Activated T-cell treated with anti-CD3 and anti-CD28 coated beads, Interleukin-2, amount 50 U/mL, for 24 hours (primary cell): ENCODE measurements at regions not wholly inside any gene's neighbourhood (a gene's known extent, or its start where the extent isn't known, plus 50 kb on each side); places are given as distances from the start of the nearest gene placed in this dataset.

ENCODE experiments used
- DNase-seq: peaks from one replicate; pipeline ENCODE4 v3.0.0-alpha.2; 2020
- H3K27ac Mint-ChIP-seq: 2 replicates; pipeline ENCODE4 v1.8.0; 2020; ENCODE audit warnings: mild to moderate bottlenecking, mixed read lengths
- H3K27me3 Mint-ChIP-seq: 2 replicates; pipeline ENCODE4 v1.8.0; 2020; ENCODE audit warnings: mixed read lengths
- H3K36me3 Mint-ChIP-seq: 2 replicates; pipeline ENCODE4 v1.8.0; 2020; ENCODE audit warnings: low read depth, mixed read lengths
- H3K4me1 Mint-ChIP-seq: 2 replicates; pipeline ENCODE4 v1.8.0; 2020; ENCODE audit warnings: low read depth, mixed read lengths
- H3K4me3 Mint-ChIP-seq: 2 replicates; pipeline ENCODE4 v1.8.0; 2020; ENCODE audit warnings: mild to moderate bottlenecking, moderate library complexity, mixed read lengths
- H3K9me3 Mint-ChIP-seq: 2 replicates; pipeline ENCODE4 v1.8.0; 2020; ENCODE audit warnings: mixed read lengths

- no peaks in the 10 kb centered on the region for H3K36me3 Mint-ChIP-seq
- DNase-seq = no peak
- H3K27me3 Mint-ChIP-seq = peaks cover 85% of the 10 kb centered on the region
- H3K4me3 Mint-ChIP-seq = no peak overlapping the region
- H3K4me1 Mint-ChIP-seq = peaks cover 13% of the 10 kb centered on the region
- H3K9me3 Mint-ChIP-seq = no peaks in the 10 kb centered on the region
- H3K27ac Mint-ChIP-seq = no peak overlapping the region
Observed at GRCh38 chr5:73314395-73315257, 134.0 kb downstream of the FOXD1 start.

GRCh38 chr5:73312872-73313510, 135.6 kb downstream of the FOXD1 start:
- H3K36me3 Mint-ChIP-seq = no peaks in the 10 kb centered on the region
- H3K27me3 Mint-ChIP-seq = peaks cover 88% of the 10 kb centered on the region
- H3K4me3 Mint-ChIP-seq = no peak overlapping the region
- no peaks in the 10 kb centered on the region for H3K9me3 Mint-ChIP-seq
- peaks cover 13% of the 10 kb centered on the region for H3K4me1 Mint-ChIP-seq
- DNase-seq = no peak
- no peak overlapping the region for H3K27ac Mint-ChIP-seq

GRCh38 chr5:73312146-73312871, 136.3 kb downstream of the FOXD1 start:
- peaks cover 13% of the 10 kb centered on the region for H3K4me1 Mint-ChIP-seq
- H3K27ac Mint-ChIP-seq = no peak overlapping the region
- no peak overlapping the region for H3K4me3 Mint-ChIP-seq
- no peaks in the 10 kb centered on the region for H3K9me3 Mint-ChIP-seq
- DNase-seq = no peak
- H3K36me3 Mint-ChIP-seq = no peaks in the 10 kb centered on the region
- peaks cover 90% of the 10 kb centered on the region for H3K27me3 Mint-ChIP-seq

- H3K4me3 Mint-ChIP-seq = no peak overlapping the region
Observed at GRCh38 chr5:73311291-73312110, 137.1 kb downstream of the FOXD1 start.

DNA sequence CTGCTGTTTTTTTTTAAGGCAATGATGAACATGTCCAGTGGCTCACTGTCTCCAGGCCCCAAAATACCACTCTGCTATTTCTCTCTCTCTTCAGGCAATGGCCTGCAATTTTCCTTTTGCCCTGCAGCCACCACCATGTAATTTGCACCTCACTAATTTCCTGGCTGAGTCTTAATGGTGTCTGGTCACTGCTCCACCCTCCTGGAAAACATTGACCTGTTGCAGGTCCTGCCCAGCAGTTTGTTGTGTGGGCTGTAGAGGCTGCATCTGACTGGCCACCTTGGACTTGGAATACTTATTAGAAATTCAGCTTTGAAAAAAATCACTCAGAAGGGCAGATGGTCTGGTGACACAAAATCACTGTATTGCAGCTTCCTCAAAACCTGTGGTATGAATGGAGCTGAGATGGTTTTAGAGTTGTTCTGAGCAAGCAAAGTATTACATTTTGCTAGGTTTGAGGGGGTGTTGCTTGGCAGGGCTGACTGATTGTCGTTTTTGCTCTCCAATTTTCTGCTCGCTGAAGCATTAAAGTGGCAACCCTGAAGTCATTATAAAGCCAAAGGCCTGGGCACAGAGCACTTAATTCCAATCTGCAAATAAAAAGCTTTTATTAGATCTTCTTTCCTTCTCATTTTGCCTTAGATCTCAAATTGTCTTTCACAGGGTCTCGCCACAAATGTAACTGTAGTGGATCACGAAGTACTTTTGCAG, 134.8 kb downstream of the TMEM174 start:
- no peak overlapping the region for H3K27ac Mint-ChIP-seq
- no peak overlapping the region for H3K4me3 Mint-ChIP-seq
- peaks cover 92% of the 10 kb centered on the region for H3K27me3 Mint-ChIP-seq

More at GRCh38 chr5:73311291-73312110, 137.1 kb downstream of the FOXD1 start:
- Mint-ChIP-seq H3K27ac (no peak overlapping the region), H3K27me3 (peaks cover 90% of the 10 kb centered on the region), H3K36me3 (no peaks in the 10 kb centered on the region), H3K4me1 (peaks cover 13% of the 10 kb centered on the region), H3K9me3 (no peaks in the 10 kb centered on the region)
- no peak for DNase-seq

GRCh38 chr5:73306741-73307275, 133.8 kb downstream of the TMEM174 start:
- Mint-ChIP-seq H3K4me3 (no peak overlapping the region), H3K36me3 (no peaks in the 10 kb centered on the region), H3K4me1 (peaks cover 13% of the 10 kb centered on the region), H3K27ac (no peak overlapping the region), H3K9me3 (no peaks in the 10 kb centered on the region), H3K27me3 (peaks cover 91% of the 10 kb centered on the region)
- DNase-seq = no peak

More for the DNA sequence above, 134.8 kb downstream of the TMEM174 start:
- no peak for DNase-seq
- Mint-ChIP-seq H3K36me3 (no peaks in the 10 kb centered on the region), H3K4me1 (peaks cover 15% of the 10 kb centered on the region), H3K9me3 (no peaks in the 10 kb centered on the region)

- no peak overlapping the region for H3K4me3 Mint-ChIP-seq
- peaks cover 9% of the 10 kb centered on the region for H3K4me1 Mint-ChIP-seq
- H3K27me3 Mint-ChIP-seq = peaks cover 91% of the 10 kb centered on the region
- DNase-seq = no peak
- no peaks in the 10 kb centered on the region for H3K9me3 Mint-ChIP-seq
- no peak overlapping the region for H3K27ac Mint-ChIP-seq
- H3K36me3 Mint-ChIP-seq = no peaks in the 10 kb centered on the region
Observed at GRCh38 chr5:73306078-73306719, 133.2 kb downstream of the TMEM174 start.

DNA sequence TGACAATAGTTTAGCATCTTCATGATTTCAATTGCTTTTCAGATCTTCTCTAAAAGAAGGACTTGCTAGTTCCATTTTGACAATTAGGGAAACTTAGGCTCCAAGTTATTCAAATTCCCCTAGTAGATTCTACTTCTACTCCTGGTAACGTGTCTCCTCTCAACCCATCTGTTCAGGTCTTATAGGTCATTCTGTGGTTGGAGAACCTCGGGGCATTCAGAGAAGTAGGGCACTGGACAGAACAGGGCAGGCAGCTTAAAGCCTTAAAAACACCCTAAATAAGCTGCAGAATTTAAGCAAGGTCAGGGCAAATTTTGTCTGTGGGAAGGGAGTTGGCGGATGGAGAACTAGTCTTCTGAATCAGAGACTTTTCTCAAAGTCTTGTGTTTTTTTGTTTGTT, 132.4 kb downstream of the TMEM174 start:
- peaks cover 95% of the 10 kb centered on the region for H3K27me3 Mint-ChIP-seq
- no peaks in the 10 kb centered on the region for H3K36me3 Mint-ChIP-seq

DNA sequence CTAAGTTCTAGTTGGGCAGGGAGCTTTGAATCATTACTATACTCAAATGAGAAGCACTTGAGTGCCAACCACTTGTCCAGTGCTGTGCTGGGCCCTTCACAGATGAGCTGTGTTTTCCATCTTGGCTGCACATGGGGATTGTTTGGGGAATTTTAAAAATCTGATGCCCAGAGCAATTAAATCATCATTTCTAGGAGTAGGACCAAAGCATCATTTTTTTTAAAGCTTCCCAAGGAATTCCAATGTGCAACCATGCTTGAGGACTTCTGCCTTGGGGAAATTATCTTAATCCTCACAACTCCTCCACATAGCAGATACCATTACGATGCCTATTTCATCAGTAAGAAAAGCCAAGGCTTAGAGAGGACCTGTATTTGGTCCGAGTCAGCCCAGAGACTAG, 131.4 kb downstream of the TMEM174 start:
- Mint-ChIP-seq H3K27ac (no peak overlapping the region), H3K27me3 (peaks cover 95% of the 10 kb centered on the region), H3K9me3 (no peaks in the 10 kb centered on the region), H3K4me1 (peaks cover 19% of the 10 kb centered on the region), H3K36me3 (no peaks in the 10 kb centered on the region), H3K4me3 (no peak overlapping the region)
- DNase-seq = no peak

More for the DNA sequence above, 132.4 kb downstream of the TMEM174 start:
- H3K9me3 Mint-ChIP-seq = no peaks in the 10 kb centered on the region
- H3K4me1 Mint-ChIP-seq = peaks cover 12% of the 10 kb centered on the region
- H3K27ac Mint-ChIP-seq = no peak overlapping the region
- no peak overlapping the region for H3K4me3 Mint-ChIP-seq
- no peak for DNase-seq

DNA sequence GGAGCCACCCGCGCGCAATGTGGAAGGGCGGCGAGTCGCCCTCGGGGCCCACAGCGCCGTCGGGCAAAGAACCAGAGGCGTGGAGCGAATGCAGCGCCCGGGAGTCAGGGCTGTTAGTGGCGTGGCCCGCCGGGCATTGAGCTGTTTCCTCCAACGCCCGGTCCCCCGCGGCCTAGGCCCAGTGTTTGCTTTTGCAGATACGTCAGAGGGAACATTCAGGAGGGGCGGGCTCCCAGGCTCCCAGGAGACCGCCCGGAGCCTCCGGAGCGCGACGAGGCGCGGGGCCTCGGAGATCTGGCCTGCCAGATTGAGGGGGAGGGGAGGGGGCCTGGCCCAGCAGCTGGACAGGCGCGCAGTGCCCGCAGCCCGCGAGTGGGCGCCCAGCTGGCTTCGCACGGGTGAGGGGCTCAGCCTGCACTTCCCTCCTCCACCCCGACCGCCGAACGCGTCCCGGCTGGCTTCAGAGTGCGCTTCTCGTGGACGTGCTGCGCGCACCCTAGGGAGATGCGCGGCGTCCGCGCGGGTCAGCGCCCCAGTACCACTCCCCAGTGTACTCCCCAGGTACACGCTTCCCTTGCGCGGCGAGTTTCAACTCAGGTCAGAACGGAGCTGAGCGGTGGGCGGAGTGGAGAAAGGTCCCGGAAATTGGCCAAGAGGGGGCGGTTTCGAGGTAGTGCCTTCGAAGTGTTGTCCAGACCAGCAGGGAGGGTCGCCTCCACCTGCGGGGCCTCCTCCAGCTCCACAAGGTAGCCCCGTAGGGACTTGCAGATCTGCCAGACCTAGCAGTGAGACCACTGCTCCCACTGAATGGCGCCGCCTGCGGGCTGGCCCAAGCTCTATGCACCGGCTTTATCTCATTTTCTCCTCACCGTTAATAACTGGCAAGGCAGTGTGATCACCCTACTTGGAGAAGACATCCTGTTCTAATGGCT, 130.4 kb downstream of the TMEM174 start:
- Mint-ChIP-seq H3K4me3 (no peak overlapping the region), H3K4me1 (peaks cover 26% of the 10 kb centered on the region)

GRCh38 chr5:73302797-73303147, 129.8 kb downstream of the TMEM174 start:
- Mint-ChIP-seq H3K27ac (peak overlapping the region; percentile 35), H3K27me3 (peaks cover 94% of the 10 kb centered on the region), H3K4me1 (peaks cover 26% of the 10 kb centered on the region), H3K36me3 (no peaks in the 10 kb centered on the region), H3K9me3 (no peaks in the 10 kb centered on the region), H3K4me3 (no peak overlapping the region)
- no peak for DNase-seq

More for the DNA sequence above, 130.4 kb downstream of the TMEM174 start:
- Mint-ChIP-seq H3K27ac (no peak overlapping the region), H3K27me3 (peaks cover 95% of the 10 kb centered on the region), H3K9me3 (no peaks in the 10 kb centered on the region), H3K36me3 (no peaks in the 10 kb centered on the region)
- no peak for DNase-seq

DNA sequence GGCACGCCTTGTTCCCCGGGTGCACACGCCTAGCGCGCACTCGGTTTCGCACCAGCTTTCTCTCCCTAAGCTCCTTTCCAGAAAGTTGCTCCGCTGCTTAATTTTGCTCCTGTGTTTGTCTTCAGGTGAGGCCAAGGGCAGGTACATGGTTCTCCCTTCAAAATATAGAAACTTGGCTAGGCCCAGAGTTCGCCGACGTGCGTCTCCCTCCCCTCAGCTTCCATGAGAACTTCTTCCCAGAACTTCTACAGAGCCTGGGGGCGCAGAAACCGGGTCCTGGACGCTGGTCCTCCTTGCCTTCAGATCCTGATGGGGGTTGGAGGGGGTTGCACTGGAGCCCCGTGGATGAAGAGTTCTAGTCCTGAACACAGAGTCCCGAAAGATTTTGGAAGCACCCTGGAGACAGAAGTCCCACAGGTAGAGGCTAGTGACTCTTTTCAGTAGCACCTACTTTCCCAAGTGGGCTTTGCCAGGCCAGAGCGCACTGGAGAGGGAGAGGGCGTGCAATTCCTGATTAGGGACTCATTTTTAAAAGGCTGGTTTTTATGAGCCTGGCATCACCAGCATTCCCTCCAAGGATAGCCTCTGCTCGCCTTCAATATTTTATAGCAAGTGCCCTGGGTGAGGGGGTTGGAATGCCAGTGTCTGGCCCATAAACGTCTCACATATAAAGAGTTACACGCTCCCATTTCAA, 128.4 kb downstream of the TMEM174 start:
- H3K27ac Mint-ChIP-seq = no peak overlapping the region
- peaks cover 94% of the 10 kb centered on the region for H3K27me3 Mint-ChIP-seq
- H3K4me3 Mint-ChIP-seq = no peak overlapping the region
- no peaks in the 10 kb centered on the region for H3K36me3 Mint-ChIP-seq
- no peak for DNase-seq
- no peaks in the 10 kb centered on the region for H3K9me3 Mint-ChIP-seq
- H3K4me1 Mint-ChIP-seq = peaks cover 29% of the 10 kb centered on the region
